Calu3 (cell line): ENCODE measurements at regions not wholly inside any gene's neighbourhood (a gene's known extent, or its start where the extent isn't known, plus 50 kb on each side); places are given as distances from the start of the nearest gene placed in this dataset.

Source experiments
- BruUV-seq: library from RNA; stranded (reverse); fragments of 400-500 nt; replicated peaks from 2 replicates; lab custom pipeline; 2021; lab: Mats Ljungman, UMichigan
- CTCF ChIA-PET: fragments of 300-600 bp; sonication (Branson Sonifier 250); formaldehyde crosslinking; loops from one replicate; lab custom pipeline; 2022; ENCODE audit warnings: antibody characterized with exemption; lab: Charles Lee
- DNase-seq: peaks from one replicate; pipeline ENCODE4 v3.0.0; 2022
- H3K27ac Mint-ChIP-seq: one replicate; pipeline ENCODE4 v1.8.0; 2022; ENCODE audit warnings: mixed read lengths; ENCODE audit not compliant: unreplicated experiment
- H3K27me3 Mint-ChIP-seq: one replicate; pipeline ENCODE4 v1.8.0; 2022; ENCODE audit warnings: mixed read lengths; ENCODE audit not compliant: unreplicated experiment
- H3K36me3 Mint-ChIP-seq: one replicate; pipeline ENCODE4 v1.8.0; 2022; ENCODE audit warnings: mild to moderate bottlenecking, moderate library complexity, mixed read lengths; ENCODE audit not compliant: insufficient read depth, unreplicated experiment
- H3K4me1 Mint-ChIP-seq: one replicate; pipeline ENCODE4 v1.8.0; 2022; ENCODE audit warnings: mild to moderate bottlenecking, low read depth, mixed read lengths; ENCODE audit not compliant: unreplicated experiment
- H3K4me3 Mint-ChIP-seq: one replicate; pipeline ENCODE4 v1.8.0; 2022; ENCODE audit warnings: mild to moderate bottlenecking, low read depth, moderate library complexity, mixed read lengths; ENCODE audit not compliant: unreplicated experiment
- H3K9me3 Mint-ChIP-seq: one replicate; pipeline ENCODE4 v1.8.0; 2022; ENCODE audit warnings: low read depth, mixed read lengths; ENCODE audit not compliant: unreplicated experiment
- CTCF ChIP-seq: fragments of 200-600 bp; IDR thresholded peaks from one replicate; pipeline ENCODE4 v1.8.0; 2022; ENCODE audit warnings: antibody characterized with exemption; ENCODE audit not compliant: unreplicated experiment
- intact Hi-C: fragments of 100-400 bp; cut with micrococcal nuclease; formaldehyde crosslinking; loops from one replicate; pipeline ENCODE4 v1.10.0; 2022; ENCODE audit not compliant: unreplicated experiment

- CTCF ChIA-PET: no interaction called here
- Mint-ChIP-seq H3K9me3 (no peaks in the 10 kb centered on the region), H3K36me3 (no peaks in the 10 kb centered on the region), H3K27me3 (no peaks in the 10 kb centered on the region), H3K27ac (no peak overlapping the region), H3K4me1 (peaks cover 10% of the 10 kb centered on the region), H3K4me3 (no peak overlapping the region)
- no peak for TF ChIP-seq CTCF
- no peak for DNase-seq
- no TSS peak for BruUV-seq
- intact Hi-C loops: no loop called here
Observed at GRCh38 chr1:78385744-78386462, 104.9 kb upstream of the PTGFR start.

GRCh38 chr1:78387201-78387600 lies 103.6 kb upstream of the PTGFR start:
- Mint-ChIP-seq H3K4me1 (peaks cover 10% of the 10 kb centered on the region), H3K27ac (no peak overlapping the region), H3K27me3 (no peaks in the 10 kb centered on the region), H3K4me3 (no peak overlapping the region), H3K9me3 (no peaks in the 10 kb centered on the region), H3K36me3 (no peaks in the 10 kb centered on the region)
- DNase-seq: no peak
- TF ChIP-seq CTCF: no peak
- intact Hi-C loops: no loop called here
- CTCF ChIA-PET: no interaction called here
- BruUV-seq: no TSS peak

GRCh38 chr1:78387871-78388270 lies 102.9 kb upstream of the PTGFR start:
- intact Hi-C loops: no loop called here
- TF ChIP-seq CTCF: no peak
- Mint-ChIP-seq H3K27me3 (no peaks in the 10 kb centered on the region), H3K27ac (no peak overlapping the region), H3K4me3 (no peak overlapping the region), H3K4me1 (peaks cover 10% of the 10 kb centered on the region), H3K36me3 (no peaks in the 10 kb centered on the region), H3K9me3 (no peaks in the 10 kb centered on the region)
- DNase-seq: no peak
- CTCF ChIA-PET: no interaction called here
- BruUV-seq: no TSS peak

- H3K27ac Mint-ChIP-seq: no peak overlapping the region
- no peak overlapping the region for H3K4me3 Mint-ChIP-seq
- CTCF ChIA-PET: no interaction called here
- no peaks in the 10 kb centered on the region for H3K36me3 Mint-ChIP-seq
- DNase-seq: no peak
- no peaks in the 10 kb centered on the region for H3K27me3 Mint-ChIP-seq
- no peak for TF ChIP-seq CTCF
- H3K4me1 Mint-ChIP-seq: peaks cover 10% of the 10 kb centered on the region
- no peaks in the 10 kb centered on the region for H3K9me3 Mint-ChIP-seq
- BruUV-seq: no TSS peak
- intact Hi-C loops: no loop called here
Observed at GRCh38 chr1:78388275-78388674, 102.5 kb upstream of the PTGFR start.
